Lung (tissue), 11 donors: ENCODE measurements at regions not wholly inside any gene's neighbourhood (a gene's known extent, or its start where the extent isn't known, plus 50 kb on each side); places are given as distances from the start of the nearest gene placed in this dataset.

Experiments used
- ATAC-seq: fragments of 200-7000 bp; cut with Tn5 transposase; one replicate; pipeline ENCODE4 v1.9.1; 2020; ENCODE audit warnings: moderate number of reproducible peaks; ENCODE audit not compliant: insufficient read depth, low FRiP score
- DNase-seq, 3 donors: peaks; one replicate each; pipeline ENCODE4 v3.0.0-alpha.2; 2013 to 2017
- H3K27ac ChIP-seq, 2 donors: one replicate each; pipeline ENCODE4 v1.5.1; 2013; ENCODE audit warnings: mild to moderate bottlenecking in 2 of 2, moderate library complexity in 2 of 2, control low read depth in 1 of 2, inconsistent platforms in 1 of 2, low read depth in 1 of 2, low read length in 1 of 2
- H3K27me3 ChIP-seq, 3 donors: one replicate each; pipeline ENCODE4 v1.5.1; 2013; ENCODE audit warnings: low read length in 2 of 3; ENCODE audit not compliant: control insufficient read depth in 3 of 3, insufficient read depth in 3 of 3
- H3K36me3 ChIP-seq, 4 donors: one replicate each; pipeline ENCODE4 v1.5.1; 2013; ENCODE audit warnings: low read length in 4 of 4, mild to moderate bottlenecking in 1 of 4, moderate library complexity in 1 of 4; ENCODE audit not compliant: control insufficient read depth in 4 of 4, insufficient read depth in 4 of 4
- H3K4me1 ChIP-seq, 5 donors: one replicate each; pipeline ENCODE4 v1.5.1; 2013; ENCODE audit warnings: low read length in 5 of 5, mild to moderate bottlenecking in 2 of 5, moderate library complexity in 1 of 5; ENCODE audit not compliant: control insufficient read depth in 5 of 5, insufficient read depth in 5 of 5
- H3K4me3 ChIP-seq: one replicate; pipeline ENCODE4 v1.5.1; 2013; ENCODE audit warnings: mild to moderate bottlenecking, control low read depth, moderate library complexity
- H3K9ac ChIP-seq, 2 donors: one replicate each; pipeline ENCODE4 v1.5.1; 2013; ENCODE audit warnings: low read length in 2 of 2, control low read depth in 1 of 2; ENCODE audit not compliant: insufficient read depth in 1 of 2
- H3K9me3 ChIP-seq, 4 donors: one replicate each; pipeline ENCODE4 v1.5.1; 2013; ENCODE audit warnings: low read length in 3 of 4, mild to moderate bottlenecking in 1 of 4, moderate library complexity in 1 of 4; ENCODE audit not compliant: control insufficient read depth in 4 of 4, insufficient read depth in 3 of 4
- WGBS, 2 donors: extraction: QIAGEN DNeasy Blood & Tissue Kit; methylation state at CpG; one replicate each; pipeline ENCODE4 v1.1.7; 2013; 5-methylcytosine and 5-hydroxymethylcytosine counted together
- TF ChIP-seq, protein P1 (sequence below): IDR thresholded peaks from 2 replicates; pipeline ENCODE4 v1.5.1; 2012; ENCODE audit warnings: mild to moderate bottlenecking; ENCODE audit errors: control extremely low read depth, extremely low read depth
- donor health status: control.
- donor health status: control.
- donor health status: Bipolar disorder and iron deficiency.
- donor health status: healthy.
- donor health status: DM: yes; HTN: yes; CAD: no.

DNA sequence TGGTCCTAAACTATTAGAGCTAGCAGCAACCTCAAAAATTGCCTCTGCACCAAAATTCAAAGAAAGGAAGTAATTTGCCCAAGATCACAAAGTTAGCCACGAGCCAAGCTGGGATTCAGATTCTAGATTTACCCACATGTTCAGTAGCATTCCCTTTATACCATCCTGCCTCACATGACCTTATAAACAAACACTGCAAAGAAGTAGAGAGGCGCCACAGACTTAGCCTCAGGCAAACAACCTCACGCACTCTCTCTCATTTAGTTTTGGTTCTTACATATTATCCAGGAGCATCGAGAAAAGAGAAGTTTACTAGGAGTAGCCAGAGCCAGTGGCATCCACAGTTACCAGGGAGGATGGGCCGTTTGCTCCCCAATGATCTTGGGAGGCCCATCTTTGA is 226.6 kb downstream of the OSR1 start:
- WGBS, 2 donors = 83 to 84% methylated on average over 5 of the region's 5 CpGs
- H3K27ac ChIP-seq = no peak overlapping the region
- no peaks in the 10 kb centered on the region for H3K36me3 ChIP-seq
- H3K4me3 ChIP-seq = no peak overlapping the region
- H3K9ac ChIP-seq = no peak overlapping the region
- no peak for ATAC-seq
- TF ChIP-seq, protein P1, sequence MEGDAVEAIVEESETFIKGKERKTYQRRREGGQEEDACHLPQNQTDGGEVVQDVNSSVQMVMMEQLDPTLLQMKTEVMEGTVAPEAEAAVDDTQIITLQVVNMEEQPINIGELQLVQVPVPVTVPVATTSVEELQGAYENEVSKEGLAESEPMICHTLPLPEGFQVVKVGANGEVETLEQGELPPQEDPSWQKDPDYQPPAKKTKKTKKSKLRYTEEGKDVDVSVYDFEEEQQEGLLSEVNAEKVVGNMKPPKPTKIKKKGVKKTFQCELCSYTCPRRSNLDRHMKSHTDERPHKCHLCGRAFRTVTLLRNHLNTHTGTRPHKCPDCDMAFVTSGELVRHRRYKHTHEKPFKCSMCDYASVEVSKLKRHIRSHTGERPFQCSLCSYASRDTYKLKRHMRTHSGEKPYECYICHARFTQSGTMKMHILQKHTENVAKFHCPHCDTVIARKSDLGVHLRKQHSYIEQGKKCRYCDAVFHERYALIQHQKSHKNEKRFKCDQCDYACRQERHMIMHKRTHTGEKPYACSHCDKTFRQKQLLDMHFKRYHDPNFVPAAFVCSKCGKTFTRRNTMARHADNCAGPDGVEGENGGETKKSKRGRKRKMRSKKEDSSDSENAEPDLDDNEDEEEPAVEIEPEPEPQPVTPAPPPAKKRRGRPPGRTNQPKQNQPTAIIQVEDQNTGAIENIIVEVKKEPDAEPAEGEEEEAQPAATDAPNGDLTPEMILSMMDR = no peak
- H3K4me1 ChIP-seq = peaks cover 0 to 33% (median 4%) of the 10 kb centered on the region in 5 donors
- no peak for DNase-seq
- H3K9me3 ChIP-seq = peaks cover 0 to 4% (median 0%) of the 10 kb centered on the region in 4 donors
- no peaks in the 10 kb centered on the region for H3K27me3 ChIP-seq

DNA sequence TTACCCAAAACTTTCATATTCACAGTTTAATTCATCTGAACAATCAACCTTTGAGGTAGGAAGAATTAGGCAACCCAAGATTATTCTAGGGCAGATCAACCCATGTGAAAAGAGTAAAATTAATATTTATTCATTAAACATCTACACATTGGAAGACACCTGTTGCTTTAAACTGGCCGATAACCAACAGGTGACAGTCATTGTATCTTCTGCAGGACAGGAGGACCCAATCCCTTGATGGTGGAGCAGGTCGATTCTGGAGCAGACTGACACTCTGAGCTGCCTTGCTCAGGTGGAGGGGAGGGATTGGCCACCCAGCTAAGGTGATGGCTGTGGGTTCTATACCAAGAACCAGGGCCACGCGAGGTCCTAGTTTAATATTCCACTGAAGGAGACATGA is 230.3 kb downstream of the OSR1 start:
- peaks cover 0 to 37% (median 6%) of the 10 kb centered on the region in 5 donors for H3K4me1 ChIP-seq
- no peaks in the 10 kb centered on the region for H3K27me3 ChIP-seq
- 71 to 96% methylated on average over 4 of the region's 4 CpGs for WGBS, 2 donors
- no peaks in the 10 kb centered on the region for H3K36me3 ChIP-seq
- ATAC-seq (no peak), DNase-seq (no peak)
- TF ChIP-seq, protein P1 = no peak
- no peak overlapping the region for H3K9ac ChIP-seq
- no peaks in the 10 kb centered on the region for H3K9me3 ChIP-seq
- no peak overlapping the region for H3K27ac ChIP-seq
- no peak overlapping the region for H3K4me3 ChIP-seq

DNA sequence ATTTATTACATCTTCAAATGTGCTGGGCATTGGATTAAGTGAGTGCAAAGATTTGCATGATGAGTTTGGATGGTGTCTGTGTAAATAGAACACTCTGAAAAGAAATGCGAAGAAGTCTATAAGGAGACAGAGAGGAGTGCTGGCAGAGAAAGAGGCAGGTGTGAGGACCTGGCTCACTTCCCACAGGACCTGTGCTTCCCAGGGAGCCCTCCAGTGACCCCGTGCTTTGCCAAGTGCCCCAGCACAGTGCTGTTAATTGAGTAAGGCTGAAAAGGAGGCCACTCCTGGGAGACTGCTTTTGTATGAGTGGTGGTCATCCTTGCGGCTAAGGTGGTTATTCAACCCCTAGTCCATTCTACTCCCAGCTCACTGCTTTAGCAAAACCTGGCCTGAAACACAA is 230.8 kb downstream of the OSR1 start:
- no peak overlapping the region for H3K4me3 ChIP-seq
- H3K27me3 ChIP-seq = no peaks in the 10 kb centered on the region
- DNase-seq (no peak), ATAC-seq (no peak)
- H3K9ac ChIP-seq = no peak overlapping the region
- H3K36me3 ChIP-seq = no peaks in the 10 kb centered on the region
- H3K27ac ChIP-seq = no peak overlapping the region
- 78 to 81% methylated on average over 3 of the region's 3 CpGs for WGBS, 2 donors
- peaks cover 0 to 36% (median 6%) of the 10 kb centered on the region in 5 donors for H3K4me1 ChIP-seq
- TF ChIP-seq, protein P1 = no peak
- no peaks in the 10 kb centered on the region for H3K9me3 ChIP-seq

DNA sequence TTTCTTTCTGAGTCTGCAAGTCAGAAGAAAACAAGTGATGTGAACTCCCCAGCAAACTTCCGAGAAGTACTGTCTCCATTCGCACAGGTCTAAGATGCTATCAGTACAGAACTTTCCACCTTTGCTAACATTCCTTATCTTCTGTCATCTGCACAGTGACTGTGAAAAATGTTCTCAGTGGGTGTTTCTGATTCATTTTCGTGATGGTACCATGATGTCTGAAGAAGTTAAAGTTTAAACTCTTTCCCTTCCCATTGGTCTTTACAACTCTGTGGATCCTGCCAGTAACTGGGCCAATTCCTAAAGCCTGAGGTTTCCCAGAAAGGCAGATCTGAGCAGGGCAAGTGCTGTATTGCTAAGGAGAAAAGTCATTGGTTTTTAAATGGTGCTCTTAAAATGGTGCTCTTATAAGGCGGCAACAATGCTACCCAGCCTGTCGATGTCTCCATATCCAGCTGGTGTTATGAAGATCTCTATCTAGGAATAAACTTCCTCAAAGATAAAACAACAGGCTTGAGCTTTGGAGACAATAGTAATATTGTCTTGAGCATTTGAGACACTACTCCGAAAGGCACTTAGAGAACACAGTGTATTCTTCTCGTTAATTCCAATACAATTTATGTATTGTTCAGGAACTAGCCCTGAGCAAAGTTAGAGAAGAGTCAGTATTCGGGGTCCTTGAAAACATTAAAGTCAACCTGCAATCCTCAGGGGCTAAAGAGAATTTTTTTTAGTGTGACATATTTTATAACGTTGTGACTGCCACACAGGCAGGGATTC is 232.3 kb downstream of the OSR1 start:
- Histone ChIP-seq H3K9ac (no peak overlapping the region), H3K36me3 (no peaks in the 10 kb centered on the region), H3K4me1 (peaks cover 0 to 25% (median 6%) of the 10 kb centered on the region in 5 donors), H3K9me3 (no peaks in the 10 kb centered on the region), H3K27ac (no peak overlapping the region), H3K27me3 (no peaks in the 10 kb centered on the region), H3K4me3 (no peak overlapping the region)
- WGBS, 2 donors = 76 to 78% methylated on average over 9 of the region's 9 CpGs
- TF ChIP-seq, protein P1 = no peak
- DNase-seq = no peak
- ATAC-seq = no peak
